A172 (cell line): ENCODE measurements at regions not wholly inside any gene's neighbourhood (a gene's known extent, or its start where the extent isn't known, plus 50 kb on each side); places are given as distances from the start of the nearest gene placed in this dataset.

Source experiments
- DNase-seq: peaks from one replicate; pipeline ENCODE4 v3.0.0-alpha.2; 2015; ENCODE audit warnings: low spot score

- no peak for DNase-seq
These were observed 256.9 kb downstream of the GPATCH2 start for GRCh38 chr1:217373761-217374701.

DNA sequence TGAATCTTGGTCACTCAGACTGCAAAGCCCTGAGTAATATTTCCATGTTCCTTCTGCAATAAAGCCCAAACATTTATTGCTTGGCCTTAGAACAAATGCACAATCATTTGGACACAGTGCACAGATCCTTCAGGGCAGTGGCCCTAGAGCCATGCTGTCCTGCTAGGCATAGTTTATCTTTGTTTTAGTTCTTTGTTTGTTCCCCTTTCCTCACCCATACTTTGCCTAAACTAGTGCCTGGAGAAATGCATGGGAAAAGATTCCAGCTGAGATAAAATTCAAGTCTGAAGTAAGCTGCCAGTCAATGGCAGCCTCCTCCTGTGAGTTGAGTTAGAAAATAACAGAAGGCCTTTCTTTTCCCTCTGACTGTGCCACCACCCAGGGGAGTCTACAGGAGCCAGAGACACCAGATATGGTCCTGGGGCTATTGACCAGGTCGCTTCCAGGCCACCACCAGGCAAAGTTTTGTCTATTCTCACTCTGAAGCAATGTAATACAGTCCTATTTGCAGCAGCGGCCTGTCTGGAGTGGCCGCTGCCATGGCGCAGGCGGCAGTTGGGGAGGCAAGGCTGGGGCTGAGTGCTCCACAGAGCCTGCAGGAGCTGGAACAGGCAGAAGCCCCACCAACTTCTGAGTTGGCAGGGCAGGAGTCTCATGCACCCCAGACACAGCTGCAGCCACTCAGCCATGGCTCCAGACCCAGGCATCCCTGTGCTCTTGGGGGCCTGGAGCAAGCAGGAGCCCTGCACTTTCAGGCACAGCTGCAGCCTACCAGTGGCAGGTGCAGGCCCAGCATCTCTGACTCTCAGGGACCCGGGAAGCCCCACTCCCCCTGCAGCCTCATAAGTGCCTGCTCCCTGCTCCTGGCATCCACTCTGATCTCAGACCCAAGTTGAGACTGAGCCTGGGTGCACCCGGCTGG, 258.6 kb downstream of the GPATCH2 start:
- DNase-seq: no peak

DNA sequence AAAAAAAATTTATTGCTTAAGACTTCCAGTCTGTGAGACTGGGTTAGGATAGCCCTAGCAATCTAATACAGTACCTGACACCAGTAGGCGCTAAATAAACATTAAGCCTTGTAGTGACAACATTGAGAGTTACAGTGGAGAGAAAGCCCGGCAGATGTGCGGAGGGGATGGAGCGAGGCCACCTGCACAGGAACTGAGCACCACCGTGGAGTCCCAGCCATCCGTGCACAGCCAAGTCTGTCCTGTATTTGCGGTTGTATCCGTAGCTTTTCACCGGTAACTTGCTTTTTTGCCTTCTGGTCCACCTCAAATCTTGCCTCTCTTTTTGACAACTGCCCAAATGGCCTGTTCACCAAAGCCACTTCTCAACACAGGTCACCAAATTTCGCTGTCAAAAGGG, 260.1 kb downstream of the GPATCH2 start:
- DNase-seq: no peak

- DNase-seq: no peak
These were observed 260.8 kb downstream of the GPATCH2 start for GRCh38 chr1:217369996-217370551.

DNA sequence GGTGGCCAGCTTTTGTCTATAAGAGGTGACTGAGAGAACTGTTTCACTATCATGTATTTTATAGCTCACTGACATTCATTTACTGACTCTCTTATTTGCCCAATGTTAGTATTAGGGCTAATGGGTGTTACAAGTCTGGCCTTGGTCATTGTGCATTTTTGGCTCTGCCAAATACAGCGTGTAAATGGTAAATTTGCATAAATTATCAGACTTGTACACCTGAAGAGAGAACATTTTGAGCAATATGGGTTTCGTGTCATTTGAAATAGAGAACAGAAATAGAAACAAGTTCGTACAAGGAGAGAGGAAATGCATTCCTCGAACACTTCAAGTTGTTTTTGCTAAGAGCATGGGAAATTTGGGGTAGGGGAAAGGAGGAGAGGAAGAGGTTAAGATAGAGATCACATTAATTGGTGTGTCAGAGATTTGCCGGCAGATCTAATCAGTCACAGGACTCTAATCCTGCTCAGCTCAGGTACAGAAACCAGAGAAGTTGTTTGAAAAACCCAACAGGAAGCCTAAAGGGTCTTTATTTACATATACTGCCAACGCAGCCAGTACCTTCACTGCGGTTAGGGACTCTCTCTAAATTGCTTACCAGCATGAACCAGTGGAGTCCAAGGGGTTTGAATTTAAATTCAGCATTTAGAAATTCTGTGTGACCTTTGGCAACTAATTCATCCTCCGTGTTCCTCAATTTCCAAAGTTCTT, 261.5 kb downstream of the GPATCH2 start:
- no peak for DNase-seq

DNA sequence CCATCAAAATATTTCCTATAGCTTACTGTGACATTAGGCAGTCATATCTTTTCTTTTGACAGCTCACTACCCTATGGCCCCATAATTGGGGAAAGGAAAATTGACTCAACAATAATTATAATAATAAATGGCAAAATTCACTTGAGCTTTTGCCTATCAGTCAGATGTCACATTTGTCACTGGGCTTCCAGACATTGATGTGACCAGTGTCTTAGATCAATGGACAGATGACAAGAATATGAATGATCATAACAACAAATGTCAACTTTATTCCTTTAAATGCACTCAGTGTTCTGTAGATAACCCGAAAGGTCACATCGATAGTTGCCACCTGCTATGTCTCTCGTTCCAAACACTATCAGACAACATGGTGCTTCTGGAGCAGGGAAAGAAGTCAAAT, 266.7 kb downstream of the GPATCH2 start:
- no peak for DNase-seq

- DNase-seq: no peak
These were observed 267.6 kb downstream of the GPATCH2 start for GRCh38 chr1:217363319-217363718.

DNA sequence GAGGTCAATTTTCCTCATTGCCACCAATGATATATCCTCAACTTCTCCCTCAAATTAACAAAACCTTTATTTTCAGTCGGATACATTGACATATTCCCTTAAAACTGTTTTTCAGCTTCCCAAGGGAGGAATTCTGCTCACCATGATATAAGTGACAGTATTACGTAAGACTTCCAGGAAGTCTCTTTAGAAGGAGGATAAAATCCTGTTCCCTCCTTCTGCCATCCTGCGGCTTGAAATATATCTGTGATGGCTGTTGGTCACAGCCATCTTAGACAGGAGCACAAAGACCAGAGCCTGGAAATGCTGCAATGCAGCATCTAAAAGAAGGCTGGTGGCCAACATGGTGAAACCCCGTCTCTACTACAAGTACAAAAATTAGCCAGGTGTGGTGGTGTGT, 270.4 kb downstream of the GPATCH2 start:
- DNase-seq: no peak

DNA sequence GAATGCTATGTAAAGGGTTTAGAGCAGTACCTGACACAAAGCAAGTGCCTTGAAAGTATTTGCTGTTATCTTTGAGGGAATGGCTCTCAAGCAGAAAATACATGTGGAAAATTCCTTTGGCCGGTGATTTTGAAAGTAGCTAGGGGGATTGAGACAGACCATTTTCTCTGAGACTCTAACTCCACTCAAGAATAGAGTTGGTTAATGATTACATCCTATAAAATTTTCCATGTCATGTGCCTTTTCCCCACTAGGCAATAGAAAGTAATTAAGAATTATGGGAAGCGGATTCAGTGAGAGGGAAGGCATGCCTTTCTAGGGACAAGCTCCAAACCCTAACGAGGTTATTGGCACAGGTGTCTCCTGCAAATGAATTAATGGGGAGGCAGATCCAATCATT, 276.0 kb downstream of the GPATCH2 start:
- no peak for DNase-seq

GRCh38 chr1:217348960-217349664, 281.8 kb downstream of the GPATCH2 start:
- no peak for DNase-seq

DNA sequence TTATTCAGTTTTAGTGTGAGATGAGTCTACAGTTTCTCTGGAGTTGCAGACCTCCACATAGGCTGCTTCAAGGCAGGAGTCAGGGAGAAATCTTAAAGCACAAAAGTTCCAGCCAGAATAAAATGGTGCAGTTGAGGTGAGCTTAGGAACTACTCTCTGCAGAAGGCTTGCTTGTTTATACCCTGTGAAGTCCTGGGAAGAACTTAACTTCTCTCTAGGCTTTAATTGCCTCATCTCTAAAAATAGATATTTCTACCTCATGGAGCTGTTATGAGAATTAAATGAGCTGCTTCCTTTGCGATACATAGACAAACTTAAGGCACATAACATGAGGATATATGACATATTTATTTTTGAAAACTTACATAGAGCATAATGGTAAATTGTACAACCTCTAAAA, 286.2 kb downstream of the GPATCH2 start:
- DNase-seq: no peak

DNA sequence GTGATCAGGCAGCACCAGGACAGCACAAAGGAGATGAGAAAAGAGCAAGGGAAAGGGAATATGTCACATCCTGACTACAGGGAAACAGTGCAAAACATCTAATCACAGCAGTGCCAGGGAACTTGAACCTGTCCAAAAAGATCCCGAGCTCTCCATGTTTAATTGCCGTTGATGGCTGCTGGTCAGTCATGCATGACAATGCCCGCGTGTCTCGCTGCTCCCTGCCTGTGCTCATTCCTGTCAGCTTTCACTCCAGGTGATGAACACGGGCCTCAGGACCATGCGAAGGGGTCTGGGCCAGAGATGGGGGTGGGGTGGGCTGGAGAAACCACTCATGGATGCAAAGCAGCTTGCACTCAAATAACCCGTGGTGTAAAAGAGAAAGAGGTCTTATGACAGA, 287.0 kb downstream of the GPATCH2 start:
- DNase-seq: no peak

GRCh38 chr1:217342105-217342504, 288.8 kb downstream of the GPATCH2 start:
- DNase-seq: no peak

- DNase-seq: no peak
These were observed 294.2 kb downstream of the GPATCH2 start for GRCh38 chr1:217336724-217337123.

DNA sequence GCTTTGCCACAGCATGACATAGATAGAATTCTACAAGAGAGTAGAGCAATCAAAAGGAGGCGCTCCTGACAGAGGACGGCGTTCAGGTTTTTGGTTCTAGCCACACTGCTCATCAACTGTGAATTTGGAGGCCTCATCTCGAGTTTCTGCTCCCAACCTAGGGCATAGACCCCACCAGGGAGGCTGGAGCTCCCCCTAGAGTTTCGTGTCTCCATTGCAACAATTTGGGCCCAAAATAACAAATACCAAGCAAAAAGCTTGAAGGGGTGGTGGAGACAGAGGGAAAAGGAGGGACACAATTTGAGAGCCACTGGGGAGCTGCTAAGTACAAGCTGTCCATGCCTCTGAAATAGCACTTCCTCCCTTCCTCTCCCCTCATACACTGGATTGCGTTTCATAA, 297.0 kb downstream of the GPATCH2 start:
- peak; percentile 29 for DNase-seq

DNA sequence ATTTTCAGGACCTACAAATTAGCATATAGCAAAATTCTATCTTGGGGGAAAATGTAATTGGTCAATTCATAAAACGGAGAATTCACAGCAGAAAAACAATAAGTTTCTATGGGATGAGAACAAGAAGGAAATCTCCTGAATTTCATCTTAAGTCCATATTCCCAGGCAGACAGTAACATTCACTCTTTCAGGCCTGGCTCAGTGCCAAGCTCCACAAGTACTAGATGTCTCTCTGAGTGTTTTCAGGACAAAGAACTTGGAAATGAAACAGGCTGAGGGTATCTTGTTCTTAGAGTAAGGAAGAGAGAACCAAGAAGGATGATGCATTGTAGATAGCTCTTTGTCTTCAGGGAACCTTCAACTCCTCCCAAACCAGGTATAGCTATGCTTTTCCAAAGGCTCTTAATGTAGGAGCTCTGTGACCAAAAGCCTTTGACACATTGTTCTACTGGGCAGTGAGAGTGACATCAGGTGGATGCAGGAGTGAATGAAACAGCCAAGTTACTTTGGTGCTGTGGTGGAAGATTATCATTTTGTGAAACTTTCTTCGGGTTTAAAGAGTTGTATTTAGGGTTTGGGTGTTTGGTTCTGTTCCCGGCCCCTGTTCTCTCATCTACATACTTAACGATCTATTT, 298.3 kb downstream of the GPATCH2 start:
- no peak for DNase-seq

DNA sequence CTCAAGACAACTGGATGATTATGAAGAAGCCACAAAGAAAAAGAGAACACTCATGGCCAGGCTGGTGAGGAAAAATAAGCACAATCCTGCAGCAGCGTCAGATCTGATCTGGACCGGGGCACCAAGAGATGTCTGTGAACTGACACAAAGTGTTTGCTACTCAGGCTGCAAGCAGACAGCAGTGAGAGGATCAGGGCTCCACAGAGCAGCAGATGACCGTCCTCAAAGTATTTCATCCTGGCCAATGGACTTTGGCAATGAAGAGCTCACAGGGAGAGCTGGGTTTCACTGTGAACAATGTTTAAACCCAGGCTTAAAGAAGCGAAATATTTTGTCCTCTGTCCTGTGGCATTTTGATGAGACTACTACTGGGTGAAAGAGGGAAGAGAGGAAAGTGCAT, 299.2 kb downstream of the GPATCH2 start:
- no peak for DNase-seq

- DNase-seq: no peak
These were observed 303.0 kb downstream of the GPATCH2 start for GRCh38 chr1:217327901-217328300.

- DNase-seq: no peak
These were observed 308.1 kb downstream of the GPATCH2 start for GRCh38 chr1:217322834-217323233.

GRCh38 chr1:217315346-217315745, 315.5 kb downstream of the GPATCH2 start:
- no peak for DNase-seq

GRCh38 chr1:217313096-217313495, 317.8 kb downstream of the GPATCH2 start:
- DNase-seq: no peak
